HCT116 (cell line): ENCODE measurements at regions not wholly inside any gene's neighbourhood (a gene's known extent, or its start where the extent isn't known, plus 50 kb on each side); places are given as distances from the start of the nearest gene placed in this dataset.

Experiments used
- ATAC-seq: fragments of 200-7000 bp; cut with Tn5 transposase; 2 replicates; pipeline ENCODE4 v1.9.1; 2020; ENCODE audit warnings: mild to moderate bottlenecking, moderate library complexity
- BruUV-seq: library from RNA; stranded (reverse); fragments of 400-500 nt; replicated peaks from 2 replicates; lab custom pipeline; 2021; lab: Mats Ljungman, UMichigan
- CTCF ChIA-PET: fragments of 300-600 bp; sonication (Branson Sonifier 250); formaldehyde crosslinking; loops from one replicate; lab custom pipeline; 2021; ENCODE audit warnings: antibody characterized with exemption; lab: Charles Lee
- POLR2A ChIA-PET: fragments of 300-600, 350-600 bp; sonication (Branson Sonifier 250); formaldehyde crosslinking; loops from one replicate; lab custom pipeline; 2021; ENCODE audit warnings: antibody characterized with exemption; lab: Charles Lee
- RAD21 ChIA-PET, 2 experiments: fragments of 300-600 bp; sonication (Branson Sonifier 250); formaldehyde crosslinking; loops; one replicate each; lab custom pipeline; 2023; ENCODE audit warnings: low total read pairs in 2 of 2; ENCODE audit not compliant: uncharacterized antibody in 2 of 2, unreplicated experiment in 2 of 2, low non-redundant PET in 1 of 2; lab: Charles Lee
- DNase-seq: peaks from one replicate; pipeline ENCODE4 v3.0.0-alpha.2; 2010; ENCODE audit warnings: low read depth, low spot score
- H2AFZ ChIP-seq: fragments of 200-600 bp; shearing (Covaris generic), sonication (generic); 2 replicates; pipeline ENCODE4 v1.6.1; 2017; ENCODE audit warnings: low read depth, mixed run types, mixed read lengths, antibody characterized with exemption, low read length; ENCODE audit not compliant: poor library complexity, severe bottlenecking
- H3K27ac ChIP-seq: 2 replicates; pipeline ENCODE4 v1.5.1; 2012; ENCODE audit warnings: low read depth, low read length
- H3K27me3 ChIP-seq: fragments of 200-600 bp; sonication (generic); 2 replicates; pipeline ENCODE4 v1.6.1; 2016; ENCODE audit warnings: mixed run types, low read length, mixed read lengths; ENCODE audit not compliant: insufficient read depth
- H3K36me3 ChIP-seq, 2 experiments: fragments of 200-500 bp in 1 of 2; fragments of 200-600 bp in 1 of 2; sonication (Bioruptor generic) in 1 of 2; sonication (generic) in 1 of 2; 2 replicates each; pipeline versions ENCODE4 v1.5.1 to v1.6.1; 2014 to 2016; ENCODE audit warnings: low read length in 2 of 2, inconsistent platforms in 1 of 2, mixed read lengths in 1 of 2, mixed run types in 1 of 2; ENCODE audit not compliant: insufficient read depth in 2 of 2, control insufficient read depth in 1 of 2
- H3K4me1 ChIP-seq, 2 experiments: fragments of 200-600 bp in 1 of 2; sonication (generic) in 1 of 2; 2 replicates each; pipeline versions ENCODE4 v1.5.1 to v1.6.1; 2012 to 2017; ENCODE audit warnings: low read length in 2 of 2, inconsistent platforms in 1 of 2, mild to moderate bottlenecking in 1 of 2, mixed read lengths in 1 of 2, mixed run types in 1 of 2, moderate library complexity in 1 of 2; ENCODE audit not compliant: insufficient read depth in 2 of 2, control insufficient read depth in 1 of 2
- H3K4me2 ChIP-seq: fragments of 200-600 bp; sonication (generic); 2 replicates; pipeline ENCODE4 v1.6.1; 2017; ENCODE audit warnings: mixed run types, low read length, mixed read lengths
- H3K4me3 ChIP-seq, 2 experiments: fragments of 200-600 bp in 1 of 2; sonication (generic) in 1 of 2; replicated peaks in 1 of 2; 2 replicates each; pipeline ENCODE4 v1.5.1; 2011 to 2016; ENCODE audit warnings: low read length in 2 of 2, control low read depth in 1 of 2, low read depth in 1 of 2, mild to moderate bottlenecking in 1 of 2, mixed read lengths in 1 of 2, mixed run types in 1 of 2
- H3K79me2 ChIP-seq: fragments of 200-600 bp; sonication (generic); 2 replicates; pipeline ENCODE4 v1.6.1; 2017; ENCODE audit warnings: mild to moderate bottlenecking, mixed run types, low read length, moderate library complexity, mixed read lengths; ENCODE audit not compliant: insufficient read depth
- H3K9ac ChIP-seq: fragments of 200-600 bp; sonication (generic); 2 replicates; pipeline ENCODE4 v1.6.1; 2016; ENCODE audit warnings: low read length, mixed read lengths
- H3K9me2 ChIP-seq: fragments of 200-600 bp; sonication (generic), shearing (Covaris generic); 2 replicates; pipeline ENCODE4 v1.6.1; 2017; ENCODE audit warnings: mixed run types, mild to moderate bottlenecking, moderate library complexity; ENCODE audit not compliant: insufficient read depth
- H3K9me3 ChIP-seq, 2 experiments: fragments of 200-500 bp in 1 of 2; fragments of 200-600 bp in 1 of 2; sonication (Bioruptor generic) in 1 of 2; sonication (generic) in 1 of 2; 2 replicates each; pipeline ENCODE4 v1.6.1; 2014 to 2017; ENCODE audit warnings: low read length in 2 of 2, mixed read lengths in 2 of 2, inconsistent platforms in 1 of 2, low read depth in 1 of 2, mild to moderate bottlenecking in 1 of 2, mixed run types in 1 of 2, moderate library complexity in 1 of 2; ENCODE audit not compliant: control insufficient read depth in 1 of 2, insufficient read depth in 1 of 2
- H4K20me1 ChIP-seq: fragments of 200-600 bp; sonication (generic), shearing (Covaris generic); 2 replicates; pipeline ENCODE4 v1.6.1; 2017; ENCODE audit warnings: mixed run types, mild to moderate bottlenecking, moderate library complexity; ENCODE audit not compliant: insufficient read depth
- CEBPB ChIP-seq: IDR thresholded peaks from 2 replicates; pipeline ENCODE4 v1.6.1; 2012; ENCODE audit warnings: low read depth
- CTCF ChIP-seq, 3 experiments: fragments of 200-600 bp in 1 of 3; sonication (generic) in 1 of 3; IDR thresholded peaks in 2 of 3; conservative IDR thresholded peaks in 1 of 3; 2 replicates each; pipeline ENCODE4 v1.5.1; 2012 to 2017; ENCODE audit warnings: low read depth in 2 of 3, low read length in 2 of 3, antibody characterized with exemption in 1 of 3, borderline replicate concordance in 1 of 3, control low read depth in 1 of 3, mild to moderate bottlenecking in 1 of 3, mixed read lengths in 1 of 3, mixed run types in 1 of 3, moderate library complexity in 1 of 3; ENCODE audit not compliant: insufficient read depth in 1 of 3
- EZH2 ChIP-seq: fragments of 200-600 bp; sonication (generic); IDR thresholded peaks from 2 replicates; pipeline ENCODE4 v1.6.1; 2017; ENCODE audit warnings: antibody characterized with exemption, mixed run types
- EZH2phosphoT487 ChIP-seq: fragments of 200-600 bp; IDR thresholded peaks from 2 replicates; pipeline ENCODE4 v1.6.1; 2018; ENCODE audit warnings: antibody characterized with exemption, borderline replicate concordance
- FOSL1 ChIP-seq: IDR thresholded peaks from 2 replicates; pipeline ENCODE4 v1.6.1; 2012; ENCODE audit warnings: low read depth
- JUND ChIP-seq: IDR thresholded peaks from 2 replicates; pipeline ENCODE4 v1.6.1; 2012
- MAX ChIP-seq: IDR thresholded peaks from 2 replicates; pipeline ENCODE4 v1.6.1; 2012
- POLR2A ChIP-seq: IDR thresholded peaks from 2 replicates; pipeline ENCODE4 v1.7.0; 2011; ENCODE audit warnings: borderline replicate concordance; ENCODE audit not compliant: insufficient read depth, insufficient read length; ENCODE audit errors: extremely low read depth
- POLR2AphosphoS5 ChIP-seq: IDR thresholded peaks from 2 replicates; pipeline ENCODE4 v1.6.1; 2011; ENCODE audit warnings: mild to moderate bottlenecking, low read depth, low read length, moderate library complexity
- RAD21 ChIP-seq: IDR thresholded peaks from 2 replicates; pipeline ENCODE4 v1.6.1; 2012; ENCODE audit warnings: low read depth, mild to moderate bottlenecking
- REST ChIP-seq: IDR thresholded peaks from 2 replicates; pipeline ENCODE4 v1.6.1; 2012; ENCODE audit warnings: low read depth
- SIN3A ChIP-seq: IDR thresholded peaks from 2 replicates; pipeline ENCODE4 v1.6.1; 2012; ENCODE audit warnings: low read depth
- SP1 ChIP-seq: IDR thresholded peaks from 2 replicates; pipeline ENCODE4 v1.6.1; 2012; ENCODE audit warnings: low read depth
- SRF ChIP-seq: IDR thresholded peaks from 2 replicates; pipeline ENCODE4 v1.6.1; 2012; ENCODE audit warnings: low read depth
- TCF7L2 ChIP-seq: IDR thresholded peaks from 2 replicates; pipeline ENCODE4 v1.7.0; 2011; ENCODE audit warnings: borderline replicate concordance, inconsistent platforms; ENCODE audit not compliant: insufficient read depth, insufficient read length; ENCODE audit errors: extremely low read depth
- ZBTB33 ChIP-seq: IDR thresholded peaks from 2 replicates; pipeline ENCODE4 v1.6.1; 2011; ENCODE audit warnings: mild to moderate bottlenecking, low read length, moderate library complexity; ENCODE audit not compliant: insufficient replicate concordance; ENCODE audit errors: extremely low read depth
- ZFX ChIP-seq: fragments of 450-650 bp; IDR thresholded peaks from 2 replicates; pipeline ENCODE4 v1.6.1; 2017
- ZNF274 ChIP-seq: fragments of 200-500 bp; sonication (Bioruptor generic); IDR thresholded peaks from 2 replicates; pipeline ENCODE4 v1.6.1; 2014; ENCODE audit warnings: mild to moderate bottlenecking, low read depth, low read length, inconsistent platforms
- intact Hi-C: fragments of 100-400 bp; cut with micrococcal nuclease; formaldehyde crosslinking; loops from 2 replicates; pipeline ENCODE4 v1.10.0; 2022

- Histone ChIP-seq H2AFZ (no peak overlapping the region), H3K79me2 (no peaks in the 10 kb centered on the region), H3K9ac (no peak overlapping the region), H3K36me3 (no peaks in the 10 kb centered on the region), H3K27me3 (no peaks in the 10 kb centered on the region), H4K20me1 (no peaks in the 10 kb centered on the region), H3K27ac (no peak overlapping the region), H3K9me3 (no peaks in the 10 kb centered on the region), H3K9me2 (no peaks in the 10 kb centered on the region), H3K4me3 (no peak overlapping the region), H3K4me2 (no peak overlapping the region), H3K4me1 (no peaks in the 10 kb centered on the region)
- TF ChIP-seq SIN3A (no peak), CEBPB (no peak), SP1 (no peak), ZBTB33 (no peak), TCF7L2 (no peak), EZH2 (no peak), REST (no peak), ZNF274 (no peak), MAX (no peak), CTCF (IDR thresholded peaks at IDR 0.05 in 2 of 3, conservative IDR thresholded peaks at IDR 0.05 in 1 of 3; ENCODE audit: borderline replicate concordance in 1 of 3, insufficient read depth in 1 of 3, low read depth in 2 of 3, low read length in 2 of 3) (no peak), SRF (no peak), POLR2AphosphoS5 (no peak), FOSL1 (no peak), POLR2A (no peak), JUND (no peak), RAD21 (no peak), EZH2phosphoT487 (no peak), ZFX (no peak)
- intact Hi-C loops, result no loop called here
- POLR2A ChIA-PET, result no interaction called here
- DNase-seq (no peak), ATAC-seq (no peak)
- no TSS peak for BruUV-seq
- CTCF ChIA-PET, result no interaction called here
- RAD21 ChIA-PET, result no interaction called here
Observed at GRCh38 chr4:1505511-1506460, 99.5 kb upstream of the NKX1-1 start.
